Lower leg skin (tissue), 3 donors: ENCODE measurements at regions not wholly inside any gene's neighbourhood (a gene's known extent, or its start where the extent isn't known, plus 50 kb on each side); places are given as distances from the start of the nearest gene placed in this dataset.

Experiments
- CTCF ChIP-seq, 3 donors: fragments of 450-650 bp; IDR thresholded peaks; one replicate each; pipeline ENCODE4 v1.5.1; 2016; ENCODE audit warnings: antibody characterized with exemption in 3 of 3, mild to moderate bottlenecking in 3 of 3, moderate library complexity in 2 of 3
- POLR2A ChIP-seq, 2 donors: fragments of 450-650 bp; IDR thresholded peaks; one replicate each; pipeline ENCODE4 v1.6.1; 2016 to 2017; ENCODE audit warnings: antibody characterized with exemption in 2 of 2, mild to moderate bottlenecking in 1 of 2, moderate library complexity in 1 of 2

GRCh38 chr11:98456308-98456680 lies 564.5 kb upstream of the CNTN5 start:
- TF ChIP-seq CTCF (IDR thresholded peaks at IDR 0.05) (no peak), POLR2A (IDR thresholded peaks at IDR 0.05) (no peak)
